Transverse colon (tissue), 4 donors: ENCODE measurements at regions not wholly inside any gene's neighbourhood (a gene's known extent, or its start where the extent isn't known, plus 50 kb on each side); places are given as distances from the start of the nearest gene placed in this dataset.

ENCODE experiments used
- DNase-seq: peaks from one replicate; pipeline ENCODE4 v3.0.0-alpha.2; 2019
- H3K27ac ChIP-seq, 4 donors: fragments of 200-600 bp; sonication (generic); 2 replicates each; pipeline ENCODE4 v1.5.1; 2016 to 2018; ENCODE audit warnings: inconsistent platforms in 4 of 4
- H3K27me3 ChIP-seq: fragments of 200-600 bp; sonication (generic); 2 replicates; pipeline ENCODE4 v1.5.1; 2017; ENCODE audit warnings: inconsistent platforms
- H3K36me3 ChIP-seq, 4 donors: fragments of 200-600 bp; sonication (generic); 2 replicates each; pipeline ENCODE4 v1.5.1; 2017 to 2019; ENCODE audit warnings: inconsistent platforms in 4 of 4
- H3K4me1 ChIP-seq, 4 donors: fragments of 200-600 bp; sonication (generic); 2 replicates each; pipeline ENCODE4 v1.5.1; 2017 to 2020; ENCODE audit warnings: inconsistent platforms in 4 of 4
- H3K4me3 ChIP-seq, 4 donors: fragments of 200-600 bp; sonication (generic); 1 replicate in 1 of 4; 2 replicates in 3 of 4; pipeline versions ENCODE4 v1.5.1 to v1.6.1; 2017 to 2019; ENCODE audit warnings: inconsistent platforms in 4 of 4
- H3K9me3 ChIP-seq, 2 donors: fragments of 200-600 bp; sonication (generic); 2 replicates each; pipeline ENCODE4 v1.5.1; 2017 to 2019; ENCODE audit warnings: inconsistent platforms in 2 of 2
- EP300 ChIP-seq: sonication (generic); formaldehyde crosslinking; IDR thresholded peaks from one replicate; pipeline ENCODE4 v1.6.1; 2017; ENCODE audit warnings: antibody characterized with exemption, low read depth
- POLR2A ChIP-seq: fragments of 450-650 bp; IDR thresholded peaks from one replicate; pipeline ENCODE4 v1.6.1; 2016; ENCODE audit warnings: antibody characterized with exemption, mild to moderate bottlenecking, moderate library complexity
- POLR2AphosphoS5 ChIP-seq, 3 donors: sonication (generic); formaldehyde crosslinking; IDR thresholded peaks; one replicate each; pipeline ENCODE4 v1.6.1; 2016; ENCODE audit warnings: antibody characterized with exemption in 3 of 3
- WGBS, 2 donors: methylation state at CpG; one replicate each; pipeline ENCODE4 v1.1.5; 2018; ENCODE audit warnings: low coverage in 1 of 2; 5-methylcytosine and 5-hydroxymethylcytosine counted together
- in situ Hi-C, 4 donors: fragments of 200-750 bp; cut with MboI; loops; one replicate each; pipeline versions ENCODE4 v1.15.0 to v1.15.1; 2017; ENCODE audit warnings: low sequenced_read_pairs in 3 of 4, low pct_ligation_motif_present in 1 of 4, low pct_unique_long_range_greater_than_20kb in 1 of 4
- intact Hi-C: fragments of 100-400 bp; cut with DNase I; formaldehyde crosslinking; loops from one replicate; pipeline ENCODE4 v1.15.1; 2023; ENCODE audit warnings: low total_unique reads
- TF ChIP-seq, protein P1 (sequence below), 5 experiments: fragments of 200-600 bp in 3 of 5; fragments of 450-650 bp in 2 of 5; sonication (generic) in 3 of 5; IDR thresholded peaks; 1 replicate in 2 of 5; 2 replicates in 3 of 5; pipeline ENCODE4 v1.5.1; 2016 to 2017; ENCODE audit warnings: antibody characterized with exemption in 5 of 5, inconsistent platforms in 3 of 5, mild to moderate bottlenecking in 2 of 5, moderate library complexity in 1 of 5

DNA sequence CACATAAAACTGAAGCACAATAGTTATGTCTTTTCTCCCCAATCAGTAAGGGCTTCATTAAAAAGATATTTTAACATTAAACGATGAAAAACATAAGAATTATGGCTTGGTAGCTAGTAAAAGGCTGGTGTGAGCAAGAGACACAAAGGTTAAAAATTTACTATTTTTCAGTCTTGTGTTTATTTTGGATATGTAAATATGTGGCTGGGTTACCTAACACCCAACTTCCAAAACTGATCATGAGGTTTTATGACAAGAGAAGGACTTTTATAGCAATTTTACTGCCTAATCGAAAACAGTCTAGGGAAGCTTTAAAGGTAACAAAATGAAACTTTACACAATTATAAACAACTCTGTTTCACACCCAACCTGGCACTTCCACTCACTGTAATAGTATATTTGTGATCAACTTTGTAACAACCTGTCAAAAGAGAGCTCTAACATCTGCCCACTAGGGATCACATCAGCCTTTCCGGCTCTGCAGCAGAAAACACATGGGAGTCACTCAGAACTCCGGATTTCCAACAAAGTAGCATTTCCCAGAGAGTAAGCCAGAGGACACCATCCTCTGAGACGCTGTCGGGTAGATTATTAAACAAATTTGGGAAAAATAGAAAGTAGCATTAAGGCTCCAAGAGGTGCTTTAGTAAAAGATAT is 123.4 kb upstream of the C2CD4B start:
- Histone ChIP-seq H3K4me3 (no peak overlapping the region), H3K9me3 (no peaks in the 10 kb centered on the region), H3K36me3 (no peaks in the 10 kb centered on the region), H3K4me1 (peaks cover 0 to 17% (median 0%) of the 10 kb centered on the region in 4 donors), H3K27ac (no peak overlapping the region), H3K27me3 (peaks cover 7% of the 10 kb centered on the region)
- TF ChIP-seq POLR2AphosphoS5 (IDR thresholded peaks at IDR 0.05) (no peak), EP300 (no peak), POLR2A (no peak)
- TF ChIP-seq, protein P1, sequence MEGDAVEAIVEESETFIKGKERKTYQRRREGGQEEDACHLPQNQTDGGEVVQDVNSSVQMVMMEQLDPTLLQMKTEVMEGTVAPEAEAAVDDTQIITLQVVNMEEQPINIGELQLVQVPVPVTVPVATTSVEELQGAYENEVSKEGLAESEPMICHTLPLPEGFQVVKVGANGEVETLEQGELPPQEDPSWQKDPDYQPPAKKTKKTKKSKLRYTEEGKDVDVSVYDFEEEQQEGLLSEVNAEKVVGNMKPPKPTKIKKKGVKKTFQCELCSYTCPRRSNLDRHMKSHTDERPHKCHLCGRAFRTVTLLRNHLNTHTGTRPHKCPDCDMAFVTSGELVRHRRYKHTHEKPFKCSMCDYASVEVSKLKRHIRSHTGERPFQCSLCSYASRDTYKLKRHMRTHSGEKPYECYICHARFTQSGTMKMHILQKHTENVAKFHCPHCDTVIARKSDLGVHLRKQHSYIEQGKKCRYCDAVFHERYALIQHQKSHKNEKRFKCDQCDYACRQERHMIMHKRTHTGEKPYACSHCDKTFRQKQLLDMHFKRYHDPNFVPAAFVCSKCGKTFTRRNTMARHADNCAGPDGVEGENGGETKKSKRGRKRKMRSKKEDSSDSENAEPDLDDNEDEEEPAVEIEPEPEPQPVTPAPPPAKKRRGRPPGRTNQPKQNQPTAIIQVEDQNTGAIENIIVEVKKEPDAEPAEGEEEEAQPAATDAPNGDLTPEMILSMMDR (IDR thresholded peaks at IDR 0.05): no peak
- no peak for DNase-seq
- in situ Hi-C loops: no loop called here
- intact Hi-C loops: no loop called here
- WGBS, 2 donors: 26 to 50% methylated on average over 4 to 6 of the region's 6 CpGs

DNA sequence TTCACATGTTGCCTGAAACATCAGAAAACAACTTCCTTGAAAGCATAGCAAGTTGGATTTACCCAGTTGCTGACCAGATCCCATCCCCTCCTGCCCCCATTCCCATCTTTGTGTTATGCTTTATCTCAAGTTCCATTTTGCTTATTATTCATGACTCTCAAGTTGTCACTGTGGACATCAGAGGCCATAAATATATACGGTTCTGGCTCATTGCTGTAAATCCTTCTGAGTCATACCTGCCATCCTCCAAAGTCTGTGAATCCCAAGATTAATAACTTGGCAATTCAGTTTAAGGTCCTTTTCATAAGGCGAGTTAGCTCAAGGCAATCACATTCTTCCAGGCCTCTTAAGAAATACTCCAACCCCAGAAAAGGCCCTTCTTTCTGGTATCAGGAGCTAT is 126.2 kb upstream of the C2CD4B start:
- in situ Hi-C loops: no loop called here
- Histone ChIP-seq H3K4me1 (peaks cover 0 to 17% (median 0%) of the 10 kb centered on the region in 4 donors), H3K9me3 (no peaks in the 10 kb centered on the region), H3K27me3 (peaks cover 7% of the 10 kb centered on the region), H3K4me3 (no peak overlapping the region), H3K36me3 (no peaks in the 10 kb centered on the region), H3K27ac (no peak overlapping the region)
- no peak for DNase-seq
- 40 to 68% methylated on average over 1 to 2 of the region's 2 CpGs for WGBS, 2 donors
- intact Hi-C loops: no loop called here
- TF ChIP-seq EP300: no peak
- TF ChIP-seq, protein P1 (IDR thresholded peaks at IDR 0.05): no peak
- no peak for TF ChIP-seq POLR2A
- TF ChIP-seq POLR2AphosphoS5 (IDR thresholded peaks at IDR 0.05): no peak

DNA sequence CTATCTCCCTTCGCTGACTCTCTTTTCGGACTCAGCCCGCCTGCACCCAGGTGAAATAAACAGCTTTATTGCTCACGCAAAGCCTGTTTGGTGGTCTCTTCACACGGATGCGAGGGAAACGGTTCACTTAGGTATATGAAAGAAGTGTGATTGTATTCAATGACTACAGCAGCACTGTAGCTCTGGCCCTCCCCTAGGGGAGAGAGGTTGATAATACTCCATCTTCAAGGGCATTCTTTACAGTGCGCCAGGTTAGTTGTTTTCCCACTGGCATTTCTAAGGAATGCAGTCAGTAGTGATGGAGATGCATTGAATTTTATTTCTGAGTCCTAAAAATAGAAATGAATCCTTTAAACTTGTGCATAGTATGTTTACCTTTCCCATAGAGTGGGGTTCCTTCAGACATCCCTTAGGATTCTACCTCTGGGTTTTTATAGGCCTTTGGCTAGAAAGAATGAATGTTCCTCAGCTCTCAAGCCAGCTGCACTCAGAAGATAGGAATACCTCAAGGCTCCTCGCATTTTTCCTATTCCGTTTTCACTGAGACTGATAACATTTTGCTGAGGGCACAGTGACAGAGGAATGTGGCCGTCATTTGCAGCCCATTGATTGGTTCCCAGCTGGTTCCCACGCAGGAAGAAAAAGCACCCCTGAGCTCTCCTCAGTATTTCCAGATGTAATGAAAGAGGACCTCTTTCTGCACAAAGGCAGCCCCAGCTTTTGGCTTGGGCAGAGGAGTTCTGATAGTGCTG is 131.8 kb upstream of the C2CD4B start:
- Histone ChIP-seq H3K4me3 (no peak overlapping the region), H3K27ac (no peak overlapping the region), H3K36me3 (no peaks in the 10 kb centered on the region), H3K27me3 (no peaks in the 10 kb centered on the region), H3K4me1 (peaks cover 0 to 2% (median under 1%) of the 10 kb centered on the region in 4 donors), H3K9me3 (no peaks in the 10 kb centered on the region)
- in situ Hi-C loops (no loop called here), intact Hi-C loops (no loop called here)
- no peak for DNase-seq
- 78 to 86% methylated on average over 9 to 12 of the region's 12 CpGs for WGBS, 2 donors
- TF ChIP-seq POLR2AphosphoS5 (IDR thresholded peaks at IDR 0.05) (no peak), EP300 (no peak), POLR2A (no peak)
- TF ChIP-seq, protein P1 (IDR thresholded peaks at IDR 0.05): no peak

DNA sequence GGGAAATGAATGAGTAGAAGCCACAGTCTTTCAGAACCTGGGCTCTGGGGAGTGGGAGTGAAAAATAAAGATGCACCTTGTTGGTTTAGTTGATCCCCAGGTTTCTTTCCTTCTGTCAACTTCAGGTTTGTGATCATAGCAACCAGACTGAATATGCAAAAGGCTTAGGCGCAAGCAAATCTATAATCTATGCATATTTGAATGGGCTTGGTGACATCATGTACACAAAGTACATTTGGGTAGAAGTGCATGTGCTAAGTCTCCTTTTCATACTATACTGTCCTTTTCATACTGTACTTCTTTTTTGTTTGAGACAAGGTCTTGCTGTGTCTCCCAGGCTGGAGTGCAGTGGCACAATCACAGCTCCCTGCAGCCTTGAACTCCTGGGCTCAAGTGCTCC is 132.4 kb upstream of the C2CD4B start:
- TF ChIP-seq, protein P1 (IDR thresholded peaks at IDR 0.05): no peak
- in situ Hi-C loops: no loop called here
- Histone ChIP-seq H3K4me3 (no peak overlapping the region), H3K27ac (no peak overlapping the region), H3K4me1 (peaks cover 0 to 7% (median 2%) of the 10 kb centered on the region in 4 donors), H3K9me3 (no peaks in the 10 kb centered on the region), H3K36me3 (no peaks in the 10 kb centered on the region), H3K27me3 (no peaks in the 10 kb centered on the region)
- intact Hi-C loops: no loop called here
- DNase-seq: no peak
- 100% methylated on average over 1 of the region's 1 CpG for WGBS, 2 donors
